ENCODE measurements at regions not wholly inside any gene's neighbourhood (a gene's known extent, or its start where the extent isn't known, plus 50 kb on each side); places are given as distances from the start of the nearest gene placed in this dataset.
"Not testable (repeated sequence)": the region's sequence is repeated elsewhere in the genome, so short reads cannot be mapped to it uniquely, and the experiment has no call there.

DNA sequence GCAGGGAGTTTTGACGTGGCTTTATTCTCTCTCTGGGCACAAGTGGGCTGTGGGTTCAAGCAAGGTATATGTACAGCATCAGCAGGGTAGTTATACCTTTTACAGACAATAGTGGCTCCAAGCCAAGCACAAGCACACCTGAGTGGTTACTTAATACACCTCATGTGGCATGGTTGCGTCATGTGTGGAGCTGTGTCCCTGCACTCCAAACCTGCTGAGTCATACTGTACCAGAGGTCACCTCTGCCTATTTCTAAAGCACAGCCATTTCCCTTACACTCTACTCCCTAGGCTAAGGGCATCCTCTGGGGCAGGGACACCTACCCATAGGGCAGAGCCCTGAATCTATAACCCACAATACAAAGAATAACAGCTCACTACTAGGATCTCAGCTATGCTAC is 147.3 kb downstream of the OSTF1 start:
- Mint-ChIP-seq H3K36me3 (ENCODE audit: low read depth) (peaks cover 7% of the 10 kb centered on the region), H3K27ac (no peak overlapping the region), H3K27me3 (no peaks in the 10 kb centered on the region), H3K9me3 (peaks cover 10% of the 10 kb centered on the region), H3K4me3 (no peak overlapping the region), H3K4me1 (no peaks in the 10 kb centered on the region)
- CTCF ChIA-PET = interaction anchor here (0.8 kb wide), 1 partner anchor 34 kb away, joined by 3 read pairs; no protein-coding TSS in a partner anchor
- POLR2A ChIA-PET = no interaction called here
- no peak for DNase-seq

DNA sequence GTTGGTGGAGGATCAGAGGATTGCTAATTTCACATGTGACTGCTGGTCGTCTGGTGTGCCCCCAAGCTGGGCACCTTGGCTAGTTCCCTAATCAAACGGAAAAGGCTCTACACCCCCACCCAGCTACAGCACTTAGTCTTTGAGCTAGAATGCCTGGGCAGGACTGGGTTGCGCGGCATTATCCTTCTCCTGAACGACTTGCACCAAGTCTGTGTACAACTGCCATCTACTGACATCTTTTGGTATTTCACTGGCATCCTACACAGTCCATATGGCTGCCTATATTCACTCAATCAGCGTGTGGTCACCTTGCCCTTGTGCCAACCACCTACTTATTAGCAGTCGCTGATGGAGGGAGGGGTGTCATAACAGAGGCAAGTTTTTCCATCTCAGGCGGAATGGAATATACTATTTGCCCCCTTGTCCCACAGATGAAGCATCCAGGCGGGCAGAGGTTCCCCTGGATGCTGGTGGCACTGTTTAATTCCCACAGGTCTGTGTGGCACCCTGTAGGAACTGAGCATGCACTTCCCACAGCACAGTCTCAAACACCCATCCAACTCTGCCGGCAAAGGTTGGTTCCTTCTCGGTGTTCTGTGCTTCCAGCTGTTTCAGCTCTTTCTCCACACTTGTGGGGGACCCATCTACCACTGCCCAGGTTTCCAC is 150.1 kb downstream of the OSTF1 start:
- H3K36me3 Mint-ChIP-seq (ENCODE audit: low read depth) = peaks cover 7% of the 10 kb centered on the region
- no peaks in the 10 kb centered on the region for H3K4me1 Mint-ChIP-seq
- H3K9me3 Mint-ChIP-seq = peaks cover 10% of the 10 kb centered on the region
- H3K27me3 Mint-ChIP-seq = no peaks in the 10 kb centered on the region
- peak; percentile 49 for DNase-seq
- ChIA-PET POLR2A (no interaction called here), CTCF (interaction anchor here (0.5 to 4.0 kb wide), 12 partner anchors 24 to 588 kb away, joined by 3 to 15 read pairs (median 4); partner anchors contain the start of gene CARNMT1)
- H3K4me3 Mint-ChIP-seq = no peak overlapping the region
- no peak overlapping the region for H3K27ac Mint-ChIP-seq

DNA sequence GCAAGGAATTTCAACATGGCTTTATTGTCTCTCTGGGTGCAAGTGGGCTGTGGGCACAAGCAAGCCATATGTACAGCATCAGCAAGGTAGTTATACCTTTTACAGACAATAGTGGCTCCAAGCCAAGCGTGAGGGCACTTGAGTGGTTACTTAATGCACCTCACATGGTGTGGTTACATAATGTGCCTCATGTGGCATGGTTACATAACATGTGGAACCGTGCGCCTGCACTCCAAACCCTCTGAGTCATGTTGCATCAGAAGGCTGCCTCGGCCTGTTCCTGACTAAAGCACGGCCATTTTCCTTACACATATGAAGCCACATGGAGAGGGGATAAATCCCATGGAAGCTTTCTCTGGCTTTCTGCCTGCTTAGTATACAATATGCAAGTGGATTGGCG is 150.9 kb downstream of the OSTF1 start:
- Mint-ChIP-seq H3K27me3 (no peaks in the 10 kb centered on the region), H3K4me1 (no peaks in the 10 kb centered on the region), H3K36me3 (ENCODE audit: low read depth) (peaks cover 7% of the 10 kb centered on the region), H3K27ac (no peak overlapping the region), H3K9me3 (peaks cover 10% of the 10 kb centered on the region), H3K4me3 (no peak overlapping the region)
- no peak for DNase-seq
- ChIA-PET POLR2A (no interaction called here), CTCF (interaction anchor here (0.8 to 4.0 kb wide), 4 partner anchors 9 to 465 kb away, joined by 3 to 15 read pairs (median 10); no protein-coding TSS in a partner anchor)

DNA sequence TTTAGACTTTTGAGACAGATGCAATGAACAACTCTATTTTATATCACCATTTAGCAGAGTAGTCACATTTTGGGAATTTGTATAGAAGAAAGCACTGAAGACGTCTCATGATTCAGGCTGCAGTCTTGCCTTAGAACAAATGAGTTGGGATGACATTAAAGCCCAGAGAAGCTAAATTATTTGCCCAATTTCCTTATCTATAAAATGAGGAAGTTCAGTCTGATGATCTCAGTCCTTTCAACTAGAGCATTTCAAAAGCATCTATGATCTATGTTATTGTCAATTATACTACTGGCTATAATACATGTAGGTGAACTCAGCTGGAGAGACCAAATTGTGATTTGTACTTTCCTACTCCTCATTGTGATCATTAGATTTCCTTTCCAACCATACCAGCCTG is 154.1 kb downstream of the OSTF1 start:
- Mint-ChIP-seq H3K4me3 (no peak overlapping the region), H3K9me3 (peaks cover 4% of the 10 kb centered on the region), H3K27me3 (no peaks in the 10 kb centered on the region), H3K36me3 (ENCODE audit: low read depth) (no peaks in the 10 kb centered on the region), H3K4me1 (no peaks in the 10 kb centered on the region), H3K27ac (no peak overlapping the region)
- ChIA-PET CTCF (interaction anchor here (1.3 kb wide), 1 partner anchor 10 kb away, joined by 4 read pairs; no protein-coding TSS in a partner anchor), POLR2A (no interaction called here)
- DNase-seq = no peak

DNA sequence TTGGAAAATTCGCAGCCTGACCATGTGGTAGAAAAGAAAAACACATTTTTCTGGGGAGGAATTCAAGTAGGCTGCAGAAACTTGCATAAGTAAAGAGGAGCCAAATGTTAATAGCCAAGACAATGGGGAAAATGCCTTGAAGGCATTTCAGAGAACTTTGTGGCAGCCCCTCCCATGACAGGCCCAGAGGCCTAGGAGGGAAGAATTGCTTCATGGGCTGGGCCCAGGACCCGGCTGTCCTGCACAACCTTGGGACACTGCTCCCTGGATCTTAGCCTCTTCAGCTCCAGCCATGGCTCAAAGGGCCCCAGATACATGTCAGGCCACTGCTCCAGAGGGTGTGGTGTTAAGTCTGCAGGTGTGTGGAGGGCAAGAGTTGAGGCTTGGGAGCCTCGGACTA is 158.6 kb downstream of the OSTF1 start:
- Mint-ChIP-seq H3K4me3 (no peak overlapping the region), H3K4me1 (no peaks in the 10 kb centered on the region), H3K36me3 (ENCODE audit: low read depth) (peaks cover 2% of the 10 kb centered on the region), H3K27ac (no peak overlapping the region), H3K27me3 (no peaks in the 10 kb centered on the region), H3K9me3 (peaks cover 16% of the 10 kb centered on the region)
- POLR2A ChIA-PET = no interaction called here
- DNase-seq = no peak
- CTCF ChIA-PET = no interaction called here

DNA sequence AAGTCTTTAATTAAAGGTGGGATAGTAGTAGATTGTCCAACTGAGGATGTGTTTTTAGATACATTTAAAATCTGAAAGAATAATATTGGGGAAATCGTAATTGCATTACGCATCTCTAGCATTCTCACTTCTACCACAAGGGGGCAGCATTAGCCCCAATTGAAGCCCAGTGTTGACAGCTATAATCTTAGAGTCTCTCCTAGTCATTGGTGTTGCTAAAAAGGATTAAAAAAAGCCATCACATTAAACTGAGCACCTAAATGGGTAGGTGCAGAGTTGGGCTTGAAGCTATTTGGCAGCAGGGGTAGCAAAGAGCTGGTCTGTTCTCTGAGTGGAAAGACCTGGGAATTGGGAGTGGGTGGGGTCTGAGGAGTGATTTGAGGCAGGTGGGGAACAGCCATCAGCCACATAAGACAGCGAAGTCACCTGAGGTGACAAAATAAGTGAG is 177.2 kb downstream of the OSTF1 start:
- POLR2A ChIA-PET = no interaction called here
- Mint-ChIP-seq H3K36me3 (ENCODE audit: low read depth) (no peaks in the 10 kb centered on the region), H3K4me3 (no peak overlapping the region), H3K27ac (no peak overlapping the region), H3K4me1 (no peaks in the 10 kb centered on the region), H3K27me3 (no peaks in the 10 kb centered on the region), H3K9me3 (no peaks in the 10 kb centered on the region)
- peak; percentile 46 for DNase-seq
- CTCF ChIA-PET = interaction anchor here (0.6 to 2.2 kb wide), 7 partner anchors 13 to 1744 kb away, joined by 3 to 10 read pairs (median 4); no protein-coding TSS in a partner anchor

DNA sequence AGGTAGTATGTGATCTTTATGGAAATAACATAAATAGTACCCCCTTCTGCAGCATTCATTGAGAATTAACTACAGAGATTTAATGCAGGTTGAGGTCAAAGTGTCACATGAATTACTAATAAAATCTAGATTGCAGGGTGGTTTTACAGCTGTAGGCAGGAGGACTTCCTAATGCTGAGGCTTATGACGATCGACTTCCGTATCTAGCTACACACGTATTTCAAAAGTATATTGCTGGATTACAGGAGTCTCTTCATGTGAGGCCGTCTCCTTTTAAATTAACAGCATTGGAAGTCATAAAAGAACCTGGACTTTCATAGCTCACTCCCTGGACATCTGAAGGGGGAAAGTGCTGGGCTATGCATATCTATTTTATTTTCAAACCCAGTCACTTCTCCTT is 180.9 kb downstream of the OSTF1 start:
- H3K4me1 Mint-ChIP-seq = no peaks in the 10 kb centered on the region
- H3K27ac Mint-ChIP-seq = no peak overlapping the region
- DNase-seq = no peak
- H3K9me3 Mint-ChIP-seq = peaks cover 5% of the 10 kb centered on the region
- no peaks in the 10 kb centered on the region for H3K27me3 Mint-ChIP-seq
- ChIA-PET POLR2A (no interaction called here), CTCF (interaction anchor here (1.0 to 1.4 kb wide), 3 partner anchors 9 to 586 kb away, joined by 3 read pairs; no protein-coding TSS in a partner anchor)
- H3K36me3 Mint-ChIP-seq (ENCODE audit: low read depth) = no peaks in the 10 kb centered on the region
- no peak overlapping the region for H3K4me3 Mint-ChIP-seq

DNA sequence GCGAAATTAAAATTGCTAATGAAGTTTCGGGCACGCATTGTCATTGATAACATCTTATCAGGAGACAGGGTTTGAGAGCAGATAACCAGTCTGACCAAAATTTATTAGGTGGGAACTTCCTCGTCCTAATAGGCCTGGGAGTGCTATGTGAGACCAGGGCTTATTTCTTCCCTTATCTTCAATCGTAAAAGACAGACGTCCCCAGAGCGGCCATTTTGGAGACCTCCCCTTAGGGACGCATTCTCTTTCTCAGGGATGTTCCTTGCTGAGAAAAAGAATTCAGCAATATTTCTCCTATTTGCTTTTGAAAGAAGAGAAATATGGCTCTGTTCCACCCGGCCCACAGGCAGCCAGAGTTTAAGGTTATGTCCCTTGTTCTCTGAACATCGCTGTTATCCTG is 184.7 kb downstream of the OSTF1 start:
- H3K27me3 Mint-ChIP-seq; H3K36me3 Mint-ChIP-seq (ENCODE audit: low read depth); POLR2A ChIA-PET; H3K27ac Mint-ChIP-seq; H3K4me3 Mint-ChIP-seq; DNase-seq; H3K4me1 Mint-ChIP-seq; H3K9me3 Mint-ChIP-seq; CTCF ChIA-PET: not testable (repeated sequence)

DNA sequence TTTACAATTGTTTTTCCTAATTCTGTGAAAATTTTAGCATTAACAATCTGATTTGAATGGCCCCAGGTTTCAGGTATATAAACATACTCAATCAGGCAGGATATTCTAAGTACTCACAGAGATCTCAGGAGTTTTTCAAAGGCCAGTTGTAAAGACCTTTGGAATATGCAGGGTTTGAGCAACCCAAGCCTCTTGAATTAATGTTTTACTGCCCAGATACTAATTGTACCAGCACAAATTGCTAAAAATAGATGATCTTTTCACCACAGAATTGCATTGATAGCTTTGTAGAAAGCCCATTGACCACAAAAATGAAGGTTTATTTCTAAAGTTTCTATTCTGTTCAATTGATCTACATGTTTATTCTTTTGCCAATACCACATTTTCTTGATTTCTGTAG is 186.5 kb downstream of the OSTF1 start:
- no peak for DNase-seq
- ChIA-PET POLR2A (no interaction called here), CTCF (no interaction called here)
- no peak overlapping the region for H3K27ac Mint-ChIP-seq
- no peak overlapping the region for H3K4me3 Mint-ChIP-seq
- peaks cover 5% of the 10 kb centered on the region for H3K9me3 Mint-ChIP-seq
- no peaks in the 10 kb centered on the region for H3K27me3 Mint-ChIP-seq
- H3K4me1 Mint-ChIP-seq = no peaks in the 10 kb centered on the region
- no peaks in the 10 kb centered on the region for H3K36me3 Mint-ChIP-seq (ENCODE audit: low read depth)

DNA sequence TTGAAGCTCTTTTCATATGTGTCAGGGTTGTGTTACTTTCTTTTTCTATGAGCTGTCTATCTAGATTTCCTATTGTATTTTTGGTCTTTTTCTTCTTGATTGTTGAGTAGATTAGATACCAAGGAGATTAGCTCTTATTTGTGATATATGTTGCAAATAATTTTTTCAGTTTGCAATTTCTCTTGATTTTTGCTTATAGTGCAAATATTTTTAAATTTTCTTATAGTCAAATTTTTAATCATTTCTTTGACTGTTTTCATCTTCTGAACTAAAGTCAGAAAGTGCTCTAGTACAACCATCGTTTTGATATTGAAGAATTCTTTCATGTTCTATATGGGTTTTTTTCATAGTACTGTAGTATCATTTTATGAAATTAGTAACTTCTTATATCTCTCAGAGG is 193.7 kb downstream of the OSTF1 start:
- CTCF ChIA-PET = no interaction called here
- no peak for DNase-seq
- no peaks in the 10 kb centered on the region for H3K36me3 Mint-ChIP-seq (ENCODE audit: low read depth)
- no peaks in the 10 kb centered on the region for H3K4me1 Mint-ChIP-seq
- POLR2A ChIA-PET = no interaction called here
- H3K9me3 Mint-ChIP-seq = no peaks in the 10 kb centered on the region
- no peak overlapping the region for H3K4me3 Mint-ChIP-seq
- no peak overlapping the region for H3K27ac Mint-ChIP-seq
- no peaks in the 10 kb centered on the region for H3K27me3 Mint-ChIP-seq

DNA sequence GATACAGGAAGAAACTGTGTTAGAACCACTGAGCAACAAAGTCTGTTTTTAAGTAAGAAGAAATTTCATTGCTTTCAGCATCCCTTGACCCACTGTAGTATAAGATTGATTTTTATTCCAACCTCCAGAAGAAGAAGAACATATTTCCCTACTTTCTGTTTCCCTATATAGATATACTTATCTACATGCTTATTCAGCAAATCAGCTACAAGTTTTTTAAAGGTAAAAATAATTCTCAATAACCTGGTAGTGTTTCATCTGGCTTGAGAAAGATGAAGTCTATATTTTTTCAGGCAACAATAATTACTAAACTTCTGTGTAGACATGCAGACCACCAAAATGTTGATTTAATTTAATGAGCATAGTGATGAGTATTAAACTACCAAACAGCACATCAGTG is 201.0 kb downstream of the OSTF1 start:
- Mint-ChIP-seq H3K27ac (no peak overlapping the region), H3K4me1 (no peaks in the 10 kb centered on the region), H3K27me3 (no peaks in the 10 kb centered on the region), H3K9me3 (peaks cover 2% of the 10 kb centered on the region), H3K4me3 (no peak overlapping the region), H3K36me3 (ENCODE audit: low read depth) (no peaks in the 10 kb centered on the region)
- ChIA-PET CTCF (no interaction called here), POLR2A (no interaction called here)
- DNase-seq = no peak

DNA sequence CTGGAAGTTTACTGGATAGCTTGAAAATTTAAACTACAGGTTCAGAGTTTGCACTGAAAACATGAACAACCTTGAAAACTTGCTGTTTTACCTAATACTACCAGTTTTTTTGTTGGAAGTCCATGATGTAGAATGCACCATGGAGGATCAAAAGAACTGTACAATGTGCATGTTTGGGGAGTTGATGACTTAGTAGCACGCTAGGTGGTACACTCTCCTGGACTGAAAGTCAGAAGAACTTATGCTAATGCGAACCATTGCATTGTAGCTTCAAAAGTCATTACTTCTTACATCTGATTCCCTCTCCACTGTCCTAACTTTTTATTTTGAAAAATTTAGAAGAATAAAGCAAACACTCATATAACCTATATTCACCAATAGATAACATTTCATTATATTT is 211.0 kb downstream of the OSTF1 start:
- no peaks in the 10 kb centered on the region for H3K27me3 Mint-ChIP-seq
- POLR2A ChIA-PET = interaction anchor here (0.5 kb wide), 1 partner anchor 1144 kb away, joined by 3 read pairs; no protein-coding TSS in a partner anchor
- H3K27ac Mint-ChIP-seq = no peak overlapping the region
- no peak for DNase-seq
- CTCF ChIA-PET = no interaction called here
- no peak overlapping the region for H3K4me3 Mint-ChIP-seq
- no peaks in the 10 kb centered on the region for H3K4me1 Mint-ChIP-seq
- H3K36me3 Mint-ChIP-seq (ENCODE audit: low read depth) = no peaks in the 10 kb centered on the region
- no peaks in the 10 kb centered on the region for H3K9me3 Mint-ChIP-seq

DNA sequence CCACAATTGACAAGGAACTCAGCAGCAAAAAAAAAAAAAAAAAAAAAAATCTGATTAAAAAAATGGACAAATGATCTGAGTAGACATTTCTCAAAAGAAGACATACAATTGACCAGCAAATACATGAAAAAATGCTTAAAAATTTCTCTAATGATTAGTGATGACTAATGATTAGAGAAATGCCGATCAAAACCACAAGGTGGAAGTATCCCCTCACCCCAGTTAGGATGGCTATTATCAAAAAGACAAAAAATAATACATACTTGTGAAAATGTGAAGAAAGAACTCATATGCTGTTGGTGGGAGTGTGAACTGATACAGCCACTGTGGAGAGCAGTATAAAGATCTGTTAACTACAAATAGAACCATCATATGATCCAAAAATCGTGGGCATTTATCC is 245.3 kb downstream of the OSTF1 start:
- Mint-ChIP-seq H3K27me3 (no peaks in the 10 kb centered on the region), H3K36me3 (ENCODE audit: low read depth) (no peaks in the 10 kb centered on the region), H3K4me1 (no peaks in the 10 kb centered on the region), H3K27ac (no peak overlapping the region), H3K9me3 (no peaks in the 10 kb centered on the region), H3K4me3 (no peak overlapping the region)
- ChIA-PET CTCF (no interaction called here), POLR2A (no interaction called here)
- no peak for DNase-seq

DNA sequence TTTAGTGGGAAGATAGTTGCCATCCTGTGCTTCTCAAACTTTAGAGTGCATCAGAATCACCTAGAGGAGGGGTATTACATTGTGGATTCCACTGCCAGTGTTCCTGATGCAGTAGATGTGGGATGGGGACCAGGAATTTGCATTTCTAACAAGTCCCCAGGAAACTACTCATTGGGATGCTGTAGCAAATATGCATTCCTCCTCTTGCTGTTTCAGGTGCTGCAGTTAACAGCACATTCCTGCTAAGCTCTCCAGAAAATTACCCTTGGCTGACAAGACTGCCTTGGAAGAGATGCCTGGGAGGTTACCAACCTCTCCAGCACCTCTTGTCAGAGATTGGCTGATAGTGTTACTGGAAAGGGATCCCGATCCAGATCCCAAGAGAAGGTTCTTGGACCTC is 270.5 kb downstream of the OSTF1 start:
- ChIA-PET CTCF (no interaction called here), POLR2A (no interaction called here)
- peaks cover 8% of the 10 kb centered on the region for H3K9me3 Mint-ChIP-seq
- no peaks in the 10 kb centered on the region for H3K27me3 Mint-ChIP-seq
- no peak for DNase-seq
- H3K27ac Mint-ChIP-seq = no peak overlapping the region
- H3K4me1 Mint-ChIP-seq = no peaks in the 10 kb centered on the region
- H3K4me3 Mint-ChIP-seq = no peak overlapping the region
- H3K36me3 Mint-ChIP-seq (ENCODE audit: low read depth) = no peaks in the 10 kb centered on the region

Measured in activated CD4-positive, alpha-beta memory T cell treated with anti-CD3 and anti-CD28 coated beads, Interleukin-2, amount 10 ng/mL, durations not matched to agents 7 days and 5 days (primary cell).